ENCODE measurements at regions not wholly inside any gene's neighbourhood (a gene's known extent, or its start where the extent isn't known, plus 50 kb on each side); places are given as distances from the start of the nearest gene placed in this dataset.
A peak's percentile ranks its signal among the peaks of the same experiment; 100 is the strongest.
"Not testable (repeated sequence)": the region's sequence is repeated elsewhere in the genome, so short reads cannot be mapped to it uniquely, and the experiment has no call there.

DNA sequence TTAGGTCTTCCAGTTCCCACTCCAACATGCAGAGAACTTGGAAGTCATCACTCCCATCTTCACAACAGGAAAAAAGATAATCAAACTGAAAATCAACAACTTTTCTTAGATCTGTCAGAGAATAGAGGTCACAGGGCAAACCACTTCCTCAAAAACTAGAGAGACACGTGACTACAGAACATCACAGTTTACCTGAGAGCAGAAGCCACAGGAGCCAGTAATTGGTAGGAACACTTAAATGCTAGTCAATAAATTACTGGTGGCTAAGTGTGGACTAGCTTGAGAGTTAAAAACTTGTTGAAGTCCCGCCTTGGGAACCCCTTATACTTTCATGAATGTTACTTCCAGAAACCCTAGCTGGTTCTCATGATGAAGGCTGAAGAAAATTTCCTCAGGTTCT lies 81.1 kb downstream of the THSD1 start:
- DNase-seq (ENCODE audit: low spot score): not testable (repeated sequence)

DNA sequence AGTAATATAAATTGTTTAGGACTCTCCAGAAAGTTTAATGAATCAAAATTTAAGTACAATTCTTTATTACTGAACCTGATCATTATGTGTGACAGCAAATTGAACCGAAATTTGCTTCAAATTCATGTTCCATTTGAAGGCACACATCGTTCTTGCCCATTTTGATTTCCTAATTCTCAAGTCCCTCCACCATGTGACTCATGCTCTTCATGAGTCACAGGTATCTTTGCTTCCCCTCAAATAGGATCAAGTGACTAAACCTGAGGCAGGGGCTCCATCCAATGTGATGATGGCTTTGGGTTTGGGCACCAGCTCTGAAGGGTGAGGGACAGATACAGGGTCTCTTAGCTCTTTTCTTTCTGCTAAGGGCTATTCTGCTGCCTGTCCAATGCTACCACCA lies 86.1 kb downstream of the THSD1 start:
- no peak for DNase-seq (ENCODE audit: low spot score)

GRCh38 chr13:52309833-52310232 lies 96.1 kb downstream of the THSD1 start:
- not testable (repeated sequence) for DNase-seq (ENCODE audit: low spot score)

GRCh38 chr13:52306336-52306735 lies 99.6 kb downstream of the THSD1 start:
- DNase-seq (ENCODE audit: low spot score): not testable (repeated sequence)

DNA sequence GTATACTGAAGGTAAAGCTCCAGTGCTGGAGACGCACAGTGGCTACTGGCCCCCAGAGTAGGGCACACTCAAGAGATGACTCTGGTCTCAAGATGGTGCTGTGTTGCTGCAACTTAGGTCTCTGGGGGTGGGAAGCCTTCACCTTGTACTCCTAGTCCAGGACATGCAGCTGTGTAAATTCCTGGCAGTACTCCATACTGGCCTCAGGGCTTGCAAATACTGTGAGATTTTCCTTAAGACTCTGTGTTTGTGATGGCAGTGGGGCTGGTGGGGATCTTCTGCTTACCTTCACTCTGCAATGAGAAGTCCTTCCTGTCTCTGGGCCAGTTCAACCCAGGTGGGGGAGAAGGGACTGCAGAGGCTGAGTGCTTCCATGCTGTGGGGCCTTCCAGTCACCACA lies 102.9 kb downstream of the THSD1 start:
- DNase-seq (ENCODE audit: low spot score): not testable (repeated sequence)

DNA sequence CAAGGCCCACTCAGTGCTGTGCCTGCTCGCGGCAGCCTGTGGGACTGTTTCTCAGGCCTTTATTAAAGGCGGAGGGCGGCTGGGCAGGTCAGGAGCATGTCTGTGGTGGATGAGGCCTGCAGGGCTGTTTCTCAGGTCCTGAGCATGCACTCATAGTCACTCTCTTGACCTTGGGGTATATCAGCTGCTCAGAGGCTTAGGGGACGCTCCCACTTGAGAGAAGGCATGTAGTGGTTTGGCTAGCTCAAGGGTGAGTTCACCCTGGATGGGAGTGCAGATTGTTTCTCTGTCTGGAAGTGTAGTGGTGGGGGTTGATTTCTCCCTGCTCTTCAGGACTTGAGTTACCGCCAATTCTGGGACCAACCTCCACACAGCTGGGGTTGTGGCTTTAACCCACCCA lies 103.3 kb downstream of the THSD1 start:
- not testable (repeated sequence) for DNase-seq (ENCODE audit: low spot score)

GRCh38 chr13:52301810-52302400 lies 104.1 kb downstream of the THSD1 start:
- not testable (repeated sequence) for DNase-seq (ENCODE audit: low spot score)

- DNase-seq (ENCODE audit: low spot score): not testable (repeated sequence)
Observed at GRCh38 chr13:52298079-52298661, 107.8 kb downstream of the THSD1 start.

GRCh38 chr13:52288891-52289290 lies 117.1 kb downstream of the THSD1 start:
- not testable (repeated sequence) for DNase-seq (ENCODE audit: low spot score)

DNA sequence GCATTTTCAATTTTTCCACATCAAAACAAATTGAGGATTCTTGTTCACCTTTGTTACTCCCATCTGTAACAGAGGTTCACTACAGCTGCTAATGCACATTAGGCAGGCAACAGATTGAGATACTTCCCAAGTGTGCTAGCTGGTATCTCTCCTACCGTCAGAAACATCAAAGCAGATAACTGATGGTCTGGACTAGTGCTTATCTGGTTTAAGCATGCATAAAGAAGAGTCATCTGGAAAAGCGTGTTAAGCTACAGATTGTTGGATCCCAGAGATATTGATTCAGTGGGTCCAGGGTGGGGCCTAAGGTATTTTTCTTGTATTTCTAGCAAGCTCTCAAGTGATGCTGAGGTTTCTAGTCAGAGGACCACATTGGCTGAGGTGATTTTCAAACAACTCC lies 122.0 kb upstream of the NEK3 start:
- not testable (repeated sequence) for DNase-seq (ENCODE audit: low spot score)

DNA sequence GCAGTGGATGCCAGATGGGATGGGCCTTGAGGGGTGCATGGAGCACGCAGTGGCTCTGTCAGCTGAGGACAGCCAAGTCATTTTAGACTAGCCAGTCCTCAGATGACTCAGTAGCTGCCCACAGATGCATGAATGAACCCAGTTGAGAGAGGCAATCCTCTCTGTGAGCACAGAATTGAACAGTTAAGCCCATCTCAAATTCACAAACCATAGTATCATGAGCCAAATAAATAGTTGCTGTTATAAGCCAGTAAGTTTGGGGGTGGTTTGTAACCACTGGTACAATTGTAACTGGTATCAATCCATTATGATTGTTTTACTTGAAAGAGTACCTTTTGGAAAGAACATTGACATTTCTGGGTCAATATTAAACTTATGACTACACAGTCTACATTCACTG lies 120.0 kb upstream of the NEK3 start:
- DNase-seq (ENCODE audit: low spot score): not testable (repeated sequence)

DNA sequence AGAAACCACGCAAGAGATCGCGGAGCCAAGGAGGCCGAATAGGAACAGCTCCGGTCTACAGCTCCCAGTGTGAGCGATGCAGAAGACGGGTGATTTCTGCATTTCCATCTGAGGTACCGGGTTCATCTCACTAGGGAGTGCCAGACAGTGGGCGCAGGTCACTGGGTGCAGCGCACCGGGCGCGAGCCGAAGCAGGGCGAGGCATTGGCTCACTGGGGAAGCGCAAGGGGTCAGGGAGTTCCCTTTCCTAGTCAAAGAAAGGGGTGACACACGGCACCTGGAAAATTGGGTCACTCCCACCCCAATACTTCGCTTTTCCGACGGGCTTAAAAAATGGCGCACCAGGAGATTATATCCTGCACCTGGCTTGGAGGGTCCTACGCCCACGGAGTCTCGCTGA lies 94.9 kb upstream of the NEK3 start:
- not testable (repeated sequence) for DNase-seq (ENCODE audit: low spot score)

- DNase-seq (ENCODE audit: low spot score): not testable (repeated sequence)
Observed at GRCh38 chr13:52240752-52241151, 81.4 kb upstream of the NEK3 start.

DNA sequence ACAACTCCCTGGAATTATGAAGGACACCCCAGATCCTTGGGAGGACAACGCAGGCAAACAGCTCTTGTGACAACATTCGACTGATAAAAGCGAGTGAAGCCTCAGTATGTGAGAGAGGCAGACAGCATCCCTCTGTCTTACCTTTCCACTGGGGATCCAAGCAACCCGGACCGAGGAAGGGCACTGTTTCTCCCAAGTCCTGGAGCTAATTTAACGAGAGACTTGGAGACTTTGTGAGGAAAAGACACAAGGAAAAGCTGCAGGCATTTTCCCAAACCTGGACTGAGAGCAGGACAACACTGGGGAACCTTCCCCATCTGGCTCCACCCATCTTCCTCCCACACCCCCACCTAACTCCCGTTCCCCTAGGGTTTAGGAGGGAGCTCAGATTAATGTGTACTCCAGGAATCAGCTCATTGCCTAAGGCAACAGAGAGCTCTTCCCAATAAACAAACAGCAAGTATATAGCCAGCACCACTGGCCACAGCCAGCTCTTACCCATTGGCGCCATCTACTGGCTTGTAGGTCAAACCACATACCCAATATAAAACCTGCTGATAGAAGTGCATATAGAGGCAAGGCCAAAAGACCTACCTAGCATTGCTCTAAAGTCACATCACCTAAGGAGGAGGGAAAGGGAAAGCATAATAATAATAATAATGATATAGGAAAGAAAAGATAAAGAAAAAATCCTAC lies 76.7 kb upstream of the NEK3 start:
- DNase-seq (ENCODE audit: low spot score): peak; percentile 64

DNA sequence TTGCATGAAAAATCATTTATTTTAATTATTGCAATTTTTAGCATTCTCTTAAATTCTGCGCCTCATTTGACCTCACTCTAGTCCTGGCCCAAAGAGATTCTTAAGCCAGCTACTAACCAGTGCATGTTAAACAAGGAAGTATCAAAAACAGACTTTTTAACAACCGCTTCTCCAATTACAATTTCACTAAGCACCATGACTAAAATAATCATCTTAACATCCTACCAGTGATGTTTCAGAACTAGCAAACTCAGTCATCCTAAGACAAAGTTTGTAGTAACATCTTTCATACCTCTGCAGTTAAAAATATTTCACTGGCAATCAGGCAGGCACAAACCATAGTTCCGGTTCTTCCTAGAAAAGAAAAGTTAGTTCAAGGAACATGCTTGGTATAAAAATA lies 75.5 kb upstream of the NEK3 start:
- DNase-seq (ENCODE audit: low spot score): not testable (repeated sequence)

- DNase-seq (ENCODE audit: low spot score): not testable (repeated sequence)
Observed at GRCh38 chr13:52223063-52223462, 63.7 kb upstream of the NEK3 start.

DNA sequence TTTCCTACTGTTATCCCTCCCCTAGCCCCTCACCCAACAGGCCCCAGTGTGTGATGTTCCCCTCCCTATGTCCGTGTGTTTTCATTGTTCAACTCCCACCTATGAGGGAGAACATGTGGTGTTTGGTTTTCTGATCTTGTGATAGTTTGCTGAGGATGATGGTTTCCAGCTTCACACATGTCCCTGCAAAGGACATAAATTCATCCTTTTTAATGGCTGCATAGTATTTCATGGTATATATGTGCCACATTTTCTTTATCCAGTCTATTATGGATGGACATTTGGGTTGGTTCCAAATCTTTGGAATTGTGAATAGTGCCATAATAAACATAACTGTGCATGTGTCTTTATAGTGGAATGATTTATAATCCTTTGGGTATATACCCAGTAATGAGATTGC lies 54.5 kb upstream of the NEK3 start:
- DNase-seq (ENCODE audit: low spot score): not testable (repeated sequence)

DNA sequence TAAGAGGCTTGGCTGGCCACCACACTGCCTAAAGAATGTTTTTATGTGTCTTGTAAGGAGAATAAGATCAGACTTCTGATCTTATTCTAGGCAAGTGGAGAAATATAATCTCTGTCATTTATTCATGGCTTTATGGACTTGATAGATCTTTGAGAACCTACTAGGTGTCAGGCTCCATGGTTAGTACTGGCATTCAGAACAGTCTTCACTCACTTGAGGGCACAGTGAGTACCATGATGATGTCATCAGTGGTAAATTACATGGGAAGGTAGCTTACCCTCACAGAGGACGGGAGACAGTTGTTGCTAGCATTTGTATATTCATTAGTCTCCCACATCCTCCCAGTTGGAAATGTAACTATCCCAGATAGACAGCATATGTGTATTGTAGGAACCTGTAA lies 53.5 kb upstream of the NEK3 start:
- DNase-seq (ENCODE audit: low spot score): not testable (repeated sequence)

GRCh38 chr13:52211416-52211776 lies 52.0 kb upstream of the NEK3 start:
- not testable (repeated sequence) for DNase-seq (ENCODE audit: low spot score)

DNA sequence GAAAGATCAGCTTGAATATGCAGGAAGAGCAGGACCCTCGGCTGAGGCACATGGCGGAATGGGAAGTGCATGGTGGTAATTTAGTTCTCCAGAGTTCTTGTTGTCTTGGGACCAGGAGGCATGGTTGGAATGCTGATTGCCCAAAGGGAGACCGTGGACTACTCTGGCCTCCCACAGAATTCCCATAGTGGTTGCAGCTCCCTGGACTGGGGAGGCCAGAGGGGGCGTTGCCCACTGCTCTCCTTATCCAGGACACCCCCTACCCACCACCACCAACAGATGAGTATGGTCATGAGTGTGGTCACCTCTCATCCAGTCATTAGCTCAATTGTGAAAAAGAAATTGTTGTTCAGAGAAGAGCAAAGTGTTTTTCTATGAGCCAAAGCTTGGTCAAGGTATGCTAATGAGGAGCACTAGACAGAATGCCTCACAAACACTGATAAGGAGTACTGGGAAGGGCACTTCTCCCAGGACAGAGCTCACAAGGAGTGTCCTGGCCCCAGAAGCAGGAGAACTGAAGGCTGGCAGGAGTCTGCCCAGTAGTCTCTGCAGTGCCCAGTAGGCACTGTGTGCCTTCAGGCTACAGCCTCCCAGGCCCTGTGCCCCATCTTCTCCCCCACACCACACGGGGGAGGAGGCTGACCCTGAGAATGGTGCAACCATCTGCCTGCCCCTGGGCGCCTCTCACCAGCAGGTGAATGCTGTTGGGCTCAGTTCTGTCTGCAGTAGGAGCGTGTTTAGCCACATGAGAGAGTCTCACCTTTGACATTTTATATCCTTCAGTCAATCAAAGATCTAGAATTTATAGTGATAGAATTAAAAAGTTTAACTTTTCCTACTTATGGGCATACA lies 51.4 kb upstream of the NEK3 start:
- DNase-seq (ENCODE audit: low spot score): not testable (repeated sequence)

All from CD4-positive, alpha-beta T cell treated with Interleukin-2 at 100 ng/mL for 4 hours (primary cell).